ENCODE measurements at regions not wholly inside any gene's neighbourhood (a gene's known extent, or its start where the extent isn't known, plus 50 kb on each side); places are given as distances from the start of the nearest gene placed in this dataset.

GRCh38 chr6:119726086-119726485 is 376.5 kb upstream of the MAN1A1 start:
- H3K79me2 ChIP-seq (ENCODE audit: insufficient read depth, low read length), result no peaks in the 10 kb centered on the region
- intact Hi-C loops (cut with micrococcal nuclease), result no loop called here
- Mint-ChIP-seq H3K27ac (no peak overlapping the region), H3K4me3 (no peak overlapping the region), H3K4me1 (no peaks in the 10 kb centered on the region), H3K9me3 (peaks cover 2 to 16% (median 8%) of the 10 kb centered on the region in 7 donors), H3K36me3 (no peaks in the 10 kb centered on the region), H3K27me3 (ENCODE audit: low read depth in 3 of 3) (no peaks in the 10 kb centered on the region)
- no peak for TF ChIP-seq CTCF (IDR thresholded peaks at IDR 0.05)
- H4K20me1 ChIP-seq (ENCODE audit: insufficient read depth, low read length), result no peaks in the 10 kb centered on the region
- no peaks in the 10 kb centered on the region for H3K4me1 ChIP-seq (ENCODE audit: control insufficient read depth in 1 of 2, insufficient read depth in 2 of 2, low read length in 2 of 2)
- no peak overlapping the region for H3K9ac ChIP-seq (ENCODE audit: insufficient read depth, low read length, poor library complexity, severe bottlenecking)
- H3K4me3 ChIP-seq (replicated peaks in 1 of 3; ENCODE audit: low read depth in 2 of 3, low read length in 3 of 3), result no peak overlapping the region
- no CpG with 5 or more reads among the region's 4 CpGs for WGBS (ENCODE audit: insufficient coverage)
- no peak for DNase-seq
- no peak overlapping the region for H2AFZ ChIP-seq (ENCODE audit: insufficient read depth, low read depth, low read length, poor library complexity, severe bottlenecking)
- H3K9me3 ChIP-seq (replicated peaks in 1 of 2; ENCODE audit: control insufficient read depth in 1 of 2, insufficient read depth in 1 of 2, low read length in 2 of 2), result no peaks in the 10 kb centered on the region
- H3K27me3 ChIP-seq (ENCODE audit: control insufficient read depth in 2 of 2, insufficient read depth in 2 of 2, low read length in 2 of 2), result no peaks in the 10 kb centered on the region
- H3K36me3 ChIP-seq (replicated peaks in 1 of 2; ENCODE audit: control insufficient read depth in 1 of 2, insufficient read depth in 2 of 2, low read length in 2 of 2), result no peaks in the 10 kb centered on the region
- H3K4me2 ChIP-seq (replicated peaks; ENCODE audit: extremely low read depth, low read length, poor library complexity, severe bottlenecking), result no peak overlapping the region
- no peak overlapping the region for H3K27ac ChIP-seq (ENCODE audit: low read depth in 1 of 2, low read length in 2 of 2)

- 100% methylated on average over 1 of the region's 2 CpGs for WGBS (ENCODE audit: insufficient coverage)
- Mint-ChIP-seq H3K4me1 (peaks cover 12% of the 10 kb centered on the region), H3K4me3 (no peak overlapping the region), H3K27ac (no peak overlapping the region), H3K27me3 (ENCODE audit: low read depth in 3 of 3) (no peaks in the 10 kb centered on the region), H3K36me3 (no peaks in the 10 kb centered on the region), H3K9me3 (peaks cover 0 to 7% (median 4%) of the 10 kb centered on the region in 7 donors)
- Histone ChIP-seq H2AFZ (ENCODE audit: insufficient read depth, low read depth, low read length, poor library complexity, severe bottlenecking) (no peak overlapping the region), H3K79me2 (ENCODE audit: insufficient read depth, low read length) (no peaks in the 10 kb centered on the region), H3K27me3 (ENCODE audit: control insufficient read depth in 2 of 2, insufficient read depth in 2 of 2, low read length in 2 of 2) (no peaks in the 10 kb centered on the region), H3K4me1 (ENCODE audit: control insufficient read depth in 1 of 2, insufficient read depth in 2 of 2, low read length in 2 of 2) (peaks cover 8 to 10% of the 10 kb centered on the region in 2 donors), H4K20me1 (ENCODE audit: insufficient read depth, low read length) (no peaks in the 10 kb centered on the region), H3K9me3 (replicated peaks in 1 of 2; ENCODE audit: control insufficient read depth in 1 of 2, insufficient read depth in 1 of 2, low read length in 2 of 2) (no peaks in the 10 kb centered on the region), H3K36me3 (replicated peaks in 1 of 2; ENCODE audit: control insufficient read depth in 1 of 2, insufficient read depth in 2 of 2, low read length in 2 of 2) (no peaks in the 10 kb centered on the region), H3K27ac (ENCODE audit: low read depth in 1 of 2, low read length in 2 of 2) (no peak overlapping the region), H3K9ac (ENCODE audit: insufficient read depth, low read length, poor library complexity, severe bottlenecking) (no peak overlapping the region), H3K4me2 (replicated peaks; ENCODE audit: extremely low read depth, low read length, poor library complexity, severe bottlenecking) (no peak overlapping the region), H3K4me3 (replicated peaks in 1 of 3; ENCODE audit: low read depth in 2 of 3, low read length in 3 of 3) (no peak overlapping the region)
- peak; percentile 13 for TF ChIP-seq CTCF (IDR thresholded peaks at IDR 0.05)
- no peak for DNase-seq
- intact Hi-C loops (cut with micrococcal nuclease), result no loop called here
Observed at GRCh38 chr6:119720160-119720559, 370.6 kb upstream of the MAN1A1 start.
